ENCODE measurements at regions not wholly inside any gene's neighbourhood (a gene's known extent, or its start where the extent isn't known, plus 50 kb on each side); places are given as distances from the start of the nearest gene placed in this dataset.
"Not testable (repeated sequence)": the region's sequence is repeated elsewhere in the genome, so short reads cannot be mapped to it uniquely, and the experiment has no call there.

DNA sequence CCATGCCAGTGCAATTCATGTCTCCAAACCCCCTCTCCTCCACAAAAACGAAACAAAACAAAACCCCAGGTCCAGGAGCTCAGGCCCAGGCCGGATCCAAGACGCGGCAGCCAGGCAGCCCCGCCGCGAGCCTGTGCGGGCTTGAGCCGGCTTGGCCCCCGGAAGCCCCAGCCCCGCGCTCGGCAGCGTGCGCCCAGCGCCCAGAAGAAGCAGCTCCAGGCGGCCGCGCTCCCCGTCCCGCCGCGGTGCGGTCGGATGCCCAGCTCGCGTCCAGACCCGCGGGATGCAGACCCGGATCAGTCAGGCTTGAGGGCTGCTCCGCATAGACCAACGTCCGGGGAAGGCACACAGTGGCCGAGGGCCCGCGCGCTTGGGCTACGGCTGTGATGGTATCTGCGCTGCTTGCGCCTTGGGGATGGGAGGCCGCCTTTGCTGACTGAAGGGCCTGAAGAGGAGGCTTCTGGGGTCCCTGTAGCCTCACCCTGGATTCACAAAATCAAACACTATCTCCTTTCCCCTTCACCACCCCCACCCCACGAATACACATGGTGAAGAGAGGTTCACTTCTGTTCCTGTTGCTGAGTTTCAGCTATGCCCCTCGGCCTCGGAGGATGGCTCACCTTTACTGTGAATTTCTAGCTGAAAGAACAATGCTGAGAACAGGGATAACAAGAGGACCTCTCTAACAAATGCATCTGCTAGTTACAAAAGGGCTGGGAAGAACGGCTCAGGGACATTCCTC lies 79.9 kb upstream of the EN2 start:
- peak; percentile 75 for DNase-seq (ENCODE audit: low spot score)

- DNase-seq (ENCODE audit: low spot score): no peak
These were observed 79.4 kb upstream of the EN2 start for GRCh38 chr7:155378580-155378934.

GRCh38 chr7:155378959-155379871 lies 78.7 kb upstream of the EN2 start:
- DNase-seq (ENCODE audit: low spot score): no peak

- peak; percentile 83 for DNase-seq (ENCODE audit: low spot score)
These were observed 77.6 kb upstream of the EN2 start for GRCh38 chr7:155380221-155380861.

DNA sequence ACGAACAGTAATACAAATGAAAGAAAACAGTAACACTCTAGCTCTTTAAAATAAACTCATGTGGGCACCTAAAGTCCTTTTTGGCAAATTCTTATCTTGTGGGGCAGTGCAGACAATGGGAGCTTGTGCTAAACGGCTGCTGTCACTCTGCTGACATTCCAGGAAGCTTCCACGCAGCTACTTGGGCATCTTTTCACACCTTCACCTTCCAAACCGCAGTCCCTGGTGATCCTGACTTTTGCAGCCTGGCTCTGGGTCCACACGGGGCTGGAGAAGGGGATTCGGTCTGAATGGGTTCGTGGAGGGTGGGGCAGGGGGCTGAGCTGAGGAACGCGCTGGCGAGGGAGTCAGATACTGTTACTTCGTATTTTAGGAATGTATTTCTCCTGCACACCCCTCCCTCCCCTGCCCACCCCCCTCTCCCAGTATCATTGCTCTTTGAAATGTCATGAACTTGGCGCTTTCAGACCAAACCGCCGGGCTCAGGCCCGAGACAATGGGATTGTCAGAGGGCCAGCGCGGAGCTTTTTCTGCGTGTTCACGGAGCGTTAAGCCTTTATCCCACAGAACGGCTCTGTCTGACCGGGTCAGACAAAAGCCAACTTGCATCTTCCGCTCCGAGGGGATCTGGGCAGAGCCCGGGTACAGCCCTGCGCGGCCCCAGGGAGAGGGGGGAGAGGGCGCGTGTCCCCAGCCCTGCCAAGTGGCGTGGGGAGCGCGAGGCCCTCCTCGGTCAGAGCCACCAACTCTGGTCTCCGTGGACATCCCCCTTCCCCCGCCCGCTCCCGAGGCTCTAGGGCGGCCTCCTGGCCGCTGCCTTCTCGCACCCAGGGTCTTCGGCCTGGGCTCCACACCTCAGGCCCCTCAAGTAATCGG lies 76.7 kb upstream of the EN2 start:
- no peak for DNase-seq (ENCODE audit: low spot score)

GRCh38 chr7:155381852-155382801 lies 75.8 kb upstream of the EN2 start:
- no peak for DNase-seq (ENCODE audit: low spot score)

- DNase-seq (ENCODE audit: low spot score): no peak
These were observed 75.1 kb upstream of the EN2 start for GRCh38 chr7:155382802-155383171.

DNA sequence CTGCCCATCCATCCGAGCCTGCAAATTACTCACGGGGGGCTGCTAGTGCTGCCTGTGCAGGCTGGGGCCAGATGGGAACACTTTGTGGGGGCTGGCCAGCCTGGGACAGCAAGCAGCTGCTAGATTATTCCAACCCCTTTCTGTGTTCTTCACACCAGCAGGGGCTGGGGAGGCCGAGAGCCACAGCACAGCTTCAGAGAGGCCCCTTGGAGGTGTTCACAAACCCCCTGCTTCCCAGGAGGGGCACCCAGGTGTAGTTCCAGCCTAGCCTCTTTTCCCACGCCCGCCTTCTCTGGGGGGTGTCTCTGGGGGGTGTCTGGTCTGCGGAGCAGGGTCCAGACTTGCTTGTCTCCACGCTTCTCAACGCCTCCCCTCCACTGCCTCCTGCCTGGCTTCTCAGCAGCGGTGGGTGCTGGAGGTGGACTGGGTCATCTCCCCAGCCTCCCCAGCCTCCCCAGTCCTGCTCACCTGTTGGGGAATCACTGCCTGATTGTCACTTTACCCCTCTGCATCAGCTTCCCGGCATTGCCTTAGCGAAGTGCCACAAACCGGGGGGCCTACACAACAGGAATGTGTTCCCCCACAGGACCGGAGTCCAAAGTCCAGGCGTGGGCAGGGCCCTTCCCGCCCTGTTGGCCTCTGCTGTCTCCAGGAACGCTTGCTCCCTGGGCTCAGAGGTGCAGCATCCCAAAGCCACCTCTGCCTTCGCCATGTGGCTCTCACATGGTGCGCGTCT lies 74.0 kb upstream of the EN2 start:
- DNase-seq (ENCODE audit: low spot score): no peak

DNA sequence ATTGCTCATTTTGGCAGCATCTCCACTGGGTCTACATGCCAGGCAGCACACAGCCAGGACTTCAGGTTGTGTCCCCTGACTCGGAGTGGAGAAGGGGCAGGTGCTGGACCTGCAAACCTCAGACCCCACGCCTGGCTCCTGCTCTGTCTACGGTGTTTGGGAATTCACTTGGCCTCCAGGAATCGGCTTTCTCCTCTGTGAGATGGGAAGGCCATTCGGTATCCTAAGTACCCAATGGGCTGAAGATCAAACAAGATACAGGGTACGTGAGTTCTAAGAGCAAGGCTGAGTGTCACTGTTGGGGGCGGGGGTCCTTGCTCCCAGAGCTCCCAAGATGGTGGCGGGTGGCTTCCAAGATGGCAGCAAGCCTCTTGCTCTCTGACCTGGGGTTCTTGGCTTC lies 73.2 kb upstream of the EN2 start:
- DNase-seq (ENCODE audit: low spot score): no peak

DNA sequence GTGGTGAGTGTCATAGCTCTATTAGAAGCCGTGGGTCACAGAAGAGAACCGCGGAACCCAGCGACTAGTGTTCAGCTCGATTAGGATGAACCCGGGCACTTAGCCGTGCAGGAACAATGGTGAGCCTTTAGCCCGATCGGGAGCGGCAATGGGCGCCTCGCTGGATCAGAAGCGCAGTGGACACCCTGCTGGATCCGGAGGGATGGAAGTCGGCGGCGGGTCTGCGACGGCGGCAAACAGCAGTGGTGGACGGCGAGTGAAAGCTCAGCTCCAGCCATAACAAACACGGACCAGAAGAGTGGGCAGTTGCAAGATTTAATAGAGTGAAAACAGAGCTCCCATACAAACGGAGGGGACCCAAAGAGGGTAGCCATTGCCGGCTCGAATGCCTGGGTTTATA lies 72.7 kb upstream of the EN2 start:
- not testable (repeated sequence) for DNase-seq (ENCODE audit: low spot score)

DNA sequence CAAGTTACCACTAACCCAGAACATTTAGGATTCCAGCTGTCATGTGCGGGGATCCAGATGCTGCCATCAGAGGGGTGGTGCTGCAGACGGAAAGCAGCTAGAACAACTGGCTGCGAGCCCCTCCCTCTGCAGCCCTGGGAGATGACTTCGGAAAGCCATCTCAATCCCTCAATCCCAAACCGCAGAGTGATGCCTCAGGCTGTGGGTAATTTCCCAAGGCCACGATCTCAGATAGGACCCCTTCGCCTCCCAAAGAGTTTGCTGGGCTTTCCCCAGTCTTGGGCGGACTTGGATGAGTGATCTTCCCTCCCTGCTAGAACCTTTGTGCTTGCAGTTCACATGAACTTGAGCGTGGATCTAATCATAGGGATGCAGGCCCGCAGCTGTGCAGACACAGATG lies 71.3 kb upstream of the EN2 start:
- DNase-seq (ENCODE audit: low spot score): no peak

GRCh38 chr7:155387066-155387620 lies 70.8 kb upstream of the EN2 start:
- DNase-seq (ENCODE audit: low spot score): no peak

GRCh38 chr7:155388561-155388960 lies 69.4 kb upstream of the EN2 start:
- no peak for DNase-seq (ENCODE audit: low spot score)

GRCh38 chr7:155391414-155391813 lies 66.5 kb upstream of the EN2 start:
- DNase-seq (ENCODE audit: low spot score): no peak

DNA sequence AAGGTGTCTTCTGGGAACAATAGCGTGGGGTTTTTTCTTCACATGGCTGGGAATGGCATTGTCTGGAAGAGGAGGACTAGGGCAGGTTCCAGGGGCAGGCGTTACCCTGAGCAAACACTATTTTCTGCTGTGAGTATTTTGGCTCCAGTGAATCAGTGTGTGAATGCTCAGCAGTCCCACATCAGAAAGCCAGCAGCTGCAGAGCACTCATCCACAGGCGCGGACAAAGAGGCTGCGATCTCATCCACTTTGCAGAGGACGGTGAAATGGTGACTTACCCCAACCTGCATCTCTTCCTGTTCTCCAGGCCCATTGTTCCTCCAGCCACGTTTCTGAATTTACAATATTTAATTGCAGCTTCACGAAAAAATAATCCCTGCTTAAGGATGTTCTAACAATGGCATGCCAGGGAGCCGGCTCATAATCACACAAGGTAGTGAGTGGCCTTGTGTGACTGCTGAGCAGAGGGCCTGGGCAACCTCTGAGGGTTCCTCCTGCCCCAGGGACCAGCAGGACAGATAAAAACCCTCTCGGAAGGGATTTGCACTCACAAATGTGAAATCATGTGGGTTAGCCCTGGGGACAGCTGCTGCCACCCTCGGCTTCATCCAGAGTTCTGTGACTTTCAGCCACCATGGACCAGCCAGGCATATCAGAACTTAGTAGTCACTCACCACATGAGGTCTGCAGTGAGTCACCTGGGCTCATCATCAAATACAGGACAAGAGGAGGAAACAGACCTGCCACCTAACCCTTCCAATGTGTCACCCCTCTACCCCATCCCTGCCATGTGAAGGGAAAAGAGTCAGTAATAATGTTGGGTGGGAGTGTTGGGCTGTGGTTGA lies 65.0 kb upstream of the EN2 start:
- DNase-seq (ENCODE audit: low spot score): no peak

DNA sequence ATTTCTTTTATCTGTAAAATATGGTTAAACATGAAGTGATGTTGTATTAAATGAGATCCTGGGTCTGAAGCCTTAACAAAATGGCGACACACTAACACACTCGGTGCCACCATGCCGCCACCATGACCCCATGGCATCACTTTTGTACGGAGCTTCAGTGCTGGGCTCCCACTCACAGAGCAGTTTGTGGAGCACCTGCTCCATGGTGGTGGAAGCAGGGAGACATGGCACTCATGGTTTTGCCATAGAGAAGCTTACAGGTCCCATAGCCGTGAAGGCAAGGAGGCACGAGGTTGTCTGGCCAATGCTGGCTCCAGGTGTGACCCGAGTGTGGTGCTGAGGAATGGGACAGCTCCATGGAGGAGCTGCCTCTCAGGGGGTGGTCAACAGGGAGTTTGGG lies 63.5 kb upstream of the EN2 start:
- no peak for DNase-seq (ENCODE audit: low spot score)

GRCh38 chr7:155395176-155395797 lies 62.6 kb upstream of the EN2 start:
- DNase-seq (ENCODE audit: low spot score): no peak

GRCh38 chr7:155396661-155397060 lies 61.3 kb upstream of the EN2 start:
- DNase-seq (ENCODE audit: low spot score): no peak
